ENCODE measurements at regions not wholly inside any gene's neighbourhood (a gene's known extent, or its start where the extent isn't known, plus 50 kb on each side); places are given as distances from the start of the nearest gene placed in this dataset.

DNA sequence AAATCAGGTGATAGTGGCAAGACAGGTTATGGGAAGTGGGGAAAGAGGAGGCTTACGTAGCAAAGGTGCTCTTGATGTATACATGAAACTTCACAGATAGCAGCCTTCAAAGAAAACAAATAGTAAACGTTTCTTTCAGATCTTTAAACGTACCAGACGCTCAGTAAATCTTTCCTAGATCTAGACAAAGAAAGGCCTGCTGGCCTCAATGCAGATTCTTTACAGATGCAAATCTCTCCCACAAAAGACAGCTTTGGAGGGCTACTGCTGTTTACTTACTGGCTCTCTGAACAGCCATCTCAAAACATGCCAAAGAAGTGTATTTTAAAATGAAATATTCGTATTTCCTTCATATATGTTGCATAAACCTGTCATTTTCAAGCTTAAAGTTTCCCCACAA is 1279.9 kb upstream of the NRXN1 start:
- TF ChIP-seq, protein P1, sequence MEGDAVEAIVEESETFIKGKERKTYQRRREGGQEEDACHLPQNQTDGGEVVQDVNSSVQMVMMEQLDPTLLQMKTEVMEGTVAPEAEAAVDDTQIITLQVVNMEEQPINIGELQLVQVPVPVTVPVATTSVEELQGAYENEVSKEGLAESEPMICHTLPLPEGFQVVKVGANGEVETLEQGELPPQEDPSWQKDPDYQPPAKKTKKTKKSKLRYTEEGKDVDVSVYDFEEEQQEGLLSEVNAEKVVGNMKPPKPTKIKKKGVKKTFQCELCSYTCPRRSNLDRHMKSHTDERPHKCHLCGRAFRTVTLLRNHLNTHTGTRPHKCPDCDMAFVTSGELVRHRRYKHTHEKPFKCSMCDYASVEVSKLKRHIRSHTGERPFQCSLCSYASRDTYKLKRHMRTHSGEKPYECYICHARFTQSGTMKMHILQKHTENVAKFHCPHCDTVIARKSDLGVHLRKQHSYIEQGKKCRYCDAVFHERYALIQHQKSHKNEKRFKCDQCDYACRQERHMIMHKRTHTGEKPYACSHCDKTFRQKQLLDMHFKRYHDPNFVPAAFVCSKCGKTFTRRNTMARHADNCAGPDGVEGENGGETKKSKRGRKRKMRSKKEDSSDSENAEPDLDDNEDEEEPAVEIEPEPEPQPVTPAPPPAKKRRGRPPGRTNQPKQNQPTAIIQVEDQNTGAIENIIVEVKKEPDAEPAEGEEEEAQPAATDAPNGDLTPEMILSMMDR (IDR thresholded peaks at IDR 0.05), result no peak
- ATAC-seq (ENCODE audit: low FRiP score) (no peak), DNase-seq (ENCODE audit: low spot score) (no peak)

DNA sequence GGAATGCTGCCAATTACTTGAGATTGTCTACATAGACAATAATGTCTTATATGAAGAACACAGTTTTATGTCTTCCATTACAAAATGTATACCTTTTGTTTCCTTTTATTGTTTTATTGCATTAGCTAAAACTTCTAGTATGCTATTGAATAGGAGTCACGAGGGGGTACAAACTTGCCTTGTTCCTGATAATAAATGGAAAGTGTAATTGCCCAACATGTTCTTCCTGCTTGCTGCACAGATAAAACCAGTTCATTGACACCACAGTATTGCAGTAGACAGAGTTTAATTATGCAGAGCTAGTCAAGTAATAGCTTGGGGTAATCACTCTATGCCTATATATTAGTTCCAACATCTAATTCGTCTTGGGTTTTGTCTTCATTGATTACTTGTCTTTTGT is 1276.2 kb upstream of the NRXN1 start:
- TF ChIP-seq, protein P1 (IDR thresholded peaks at IDR 0.05), result no peak
- ATAC-seq (ENCODE audit: low FRiP score), result no peak
- no peak for DNase-seq (ENCODE audit: low spot score)

DNA sequence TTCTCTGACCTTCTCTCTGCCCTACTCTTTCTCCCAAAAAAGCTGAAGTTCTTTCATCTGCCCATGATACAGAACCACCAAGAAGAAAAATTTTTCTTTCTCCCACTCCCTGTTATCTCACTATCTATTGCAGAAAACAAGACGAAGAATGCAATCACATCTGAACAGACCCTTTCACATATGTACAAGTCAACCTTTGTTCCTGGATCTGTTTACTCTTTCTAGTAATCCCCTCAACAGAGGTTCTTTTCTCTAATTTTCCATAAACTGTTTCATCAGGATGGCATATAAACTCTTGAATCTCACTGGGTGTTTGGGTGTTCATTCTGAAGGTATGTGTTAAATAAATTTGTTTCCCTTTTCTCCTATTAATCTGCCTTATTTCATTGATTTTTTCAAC is 1262.7 kb upstream of the NRXN1 start:
- ATAC-seq (ENCODE audit: low FRiP score) (no peak), DNase-seq (ENCODE audit: low spot score) (no peak)
- TF ChIP-seq, protein P1 (IDR thresholded peaks at IDR 0.05), result no peak

DNA sequence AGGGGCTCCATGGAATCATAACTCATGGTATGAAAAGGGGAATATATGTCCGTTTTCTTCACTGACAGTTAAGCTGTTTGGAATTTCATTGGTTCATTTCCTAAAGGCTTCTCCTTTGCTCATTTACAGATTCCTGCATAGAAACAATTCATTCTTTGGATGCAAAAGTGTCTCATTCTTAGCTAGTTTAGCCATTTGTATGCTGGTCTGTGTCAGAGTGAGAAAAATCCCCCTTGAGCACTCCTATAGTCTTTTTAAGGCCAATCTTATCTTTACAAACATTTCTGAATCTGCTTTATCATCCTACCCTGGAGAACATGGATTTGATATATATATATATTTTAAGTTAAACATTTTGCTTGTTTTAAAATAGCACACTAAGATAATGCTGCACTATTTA is 1260.9 kb upstream of the NRXN1 start:
- TF ChIP-seq, protein P1 (IDR thresholded peaks at IDR 0.05), result no peak
- DNase-seq (ENCODE audit: low spot score), result no peak
- no peak for ATAC-seq (ENCODE audit: low FRiP score)

DNA sequence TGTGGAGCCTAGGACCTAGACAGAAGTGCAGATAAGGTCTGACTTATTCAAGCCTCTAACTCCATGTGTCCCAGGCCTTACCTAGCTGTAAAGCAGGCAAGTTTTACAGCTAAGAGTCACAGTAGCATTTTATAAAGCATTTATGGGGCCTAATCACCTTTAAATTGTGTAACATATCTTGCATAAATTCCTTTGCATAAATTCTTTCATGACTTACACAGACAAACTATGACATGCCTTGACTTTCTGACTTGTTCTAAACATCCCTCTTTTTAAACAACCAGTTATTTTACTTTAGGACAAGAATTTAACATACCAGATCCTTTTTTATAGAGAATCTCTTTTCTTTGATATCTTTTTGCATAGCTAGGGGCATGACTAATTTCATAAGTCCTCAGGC is 1257.8 kb upstream of the NRXN1 start:
- ATAC-seq (ENCODE audit: low FRiP score) (no peak), DNase-seq (ENCODE audit: low spot score) (no peak)
- TF ChIP-seq, protein P1 (IDR thresholded peaks at IDR 0.05), result no peak

DNA sequence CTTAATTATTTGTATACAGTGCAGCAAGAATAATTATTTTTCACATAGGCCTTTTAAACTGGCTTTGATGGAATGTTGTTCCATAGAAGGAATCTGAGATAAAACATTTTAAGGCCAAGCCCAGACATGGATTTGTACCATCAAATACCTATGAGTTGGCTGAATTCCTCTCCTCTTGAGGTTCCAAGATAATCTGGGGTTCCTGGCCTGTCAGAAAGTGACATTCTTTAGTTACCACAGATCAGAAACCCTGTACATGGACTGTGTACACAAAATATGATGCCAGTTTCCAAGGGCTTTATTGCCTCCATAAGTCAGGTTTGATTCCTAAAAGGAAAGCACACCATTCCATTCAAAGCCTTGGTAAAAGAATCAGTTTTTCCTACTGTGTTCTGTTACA is 1256.7 kb upstream of the NRXN1 start:
- no peak for DNase-seq (ENCODE audit: low spot score)
- TF ChIP-seq, protein P1 (IDR thresholded peaks at IDR 0.05), result no peak
- no peak for ATAC-seq (ENCODE audit: low FRiP score)

DNA sequence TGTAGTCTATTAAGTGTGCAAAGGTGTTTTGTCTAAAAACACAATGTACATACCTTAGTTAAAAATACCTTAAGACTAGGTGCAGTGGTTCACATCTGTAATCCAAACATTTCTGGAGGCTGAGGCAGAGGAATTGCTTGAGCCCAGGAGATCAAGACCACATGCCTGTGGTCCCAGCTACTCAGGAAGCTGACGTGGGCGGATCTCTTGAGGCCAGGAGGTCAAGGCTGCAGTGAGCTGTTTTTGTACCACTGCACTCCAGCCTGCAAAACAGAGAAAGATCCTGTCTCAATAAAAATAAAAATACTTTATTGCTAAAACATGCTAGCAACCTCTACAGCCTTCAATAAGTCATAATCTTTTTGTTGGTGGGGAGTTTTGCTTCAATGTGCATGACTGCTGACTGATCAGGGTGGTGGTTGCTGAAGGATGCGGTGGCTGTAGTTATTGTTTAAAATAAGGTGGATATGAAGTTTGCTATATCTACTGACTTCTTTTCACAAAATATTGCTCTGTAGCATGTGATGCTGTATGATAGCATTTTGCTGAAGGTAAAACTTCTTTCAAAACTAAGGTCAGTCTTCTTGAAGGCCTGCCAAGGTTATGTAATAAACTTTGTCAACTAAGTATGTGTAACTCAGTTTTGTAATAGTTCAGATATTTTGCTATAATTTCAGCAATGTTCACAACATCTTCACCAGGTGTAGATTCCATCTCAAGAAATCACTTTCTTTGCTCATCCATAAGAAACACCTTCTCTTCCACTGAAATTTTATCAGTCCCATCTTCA is 1238.0 kb upstream of the NRXN1 start:
- DNase-seq (ENCODE audit: low spot score) (no peak), ATAC-seq (ENCODE audit: low FRiP score) (no peak)
- TF ChIP-seq, protein P1 (IDR thresholded peaks at IDR 0.05), result no peak

All from omental fat pad (tissue), 3 donors.